ENCODE measurements at regions not wholly inside any gene's neighbourhood (a gene's known extent, or its start where the extent isn't known, plus 50 kb on each side); places are given as distances from the start of the nearest gene placed in this dataset.

- no peaks in the 10 kb centered on the region for H3K4me1 ChIP-seq (ENCODE audit: control insufficient read depth, insufficient read depth, low read length)
- H2BK20ac ChIP-seq (ENCODE audit: low read depth, low read length), result no peak overlapping the region
- no TSS peak for BruUV-seq (replicated peaks)
- no peak overlapping the region for H3K23ac ChIP-seq (ENCODE audit: low read depth, low read length)
- H2BK120ac ChIP-seq (ENCODE audit: low read depth, low read length), result no peak overlapping the region
- dilution Hi-C loops (cut with HindIII; ENCODE audit: low sequenced_read_pairs, unreplicated experiment), result no loop called here
- H3K56ac ChIP-seq (ENCODE audit: extremely low read depth, insufficient read depth, low read length), result no peak overlapping the region
- intact Hi-C loops (cut with micrococcal nuclease), result no loop called here
- H4K91ac ChIP-seq (ENCODE audit: insufficient read depth, low read depth, low read length), result no peak overlapping the region
- no peaks in the 10 kb centered on the region for H3K36me3 ChIP-seq (ENCODE audit: control insufficient read depth, insufficient read depth, low read length)
- no peaks in the 10 kb centered on the region for H3K79me1 ChIP-seq (ENCODE audit: low read depth in 1 of 2, low read length in 2 of 2)
- H3K9ac ChIP-seq (ENCODE audit: low read depth, low read length), result no peak overlapping the region
- no peak overlapping the region for H3K4ac ChIP-seq (ENCODE audit: low read depth, low read length)
- no peaks in the 10 kb centered on the region for H3K9me3 ChIP-seq (ENCODE audit: control insufficient read depth, insufficient read depth, low read length)
- H2AK9ac ChIP-seq (replicated peaks; ENCODE audit: low read depth, low read length, poor library complexity), result no peak overlapping the region
- DNase-seq (no peak), ATAC-seq (ENCODE audit: low read depth) (no peak)
- no peak for TF ChIP-seq USF2 (IDR thresholded peaks at IDR 0.05; ENCODE audit: low read depth, low read length)
- TF ChIP-seq, protein P1, sequence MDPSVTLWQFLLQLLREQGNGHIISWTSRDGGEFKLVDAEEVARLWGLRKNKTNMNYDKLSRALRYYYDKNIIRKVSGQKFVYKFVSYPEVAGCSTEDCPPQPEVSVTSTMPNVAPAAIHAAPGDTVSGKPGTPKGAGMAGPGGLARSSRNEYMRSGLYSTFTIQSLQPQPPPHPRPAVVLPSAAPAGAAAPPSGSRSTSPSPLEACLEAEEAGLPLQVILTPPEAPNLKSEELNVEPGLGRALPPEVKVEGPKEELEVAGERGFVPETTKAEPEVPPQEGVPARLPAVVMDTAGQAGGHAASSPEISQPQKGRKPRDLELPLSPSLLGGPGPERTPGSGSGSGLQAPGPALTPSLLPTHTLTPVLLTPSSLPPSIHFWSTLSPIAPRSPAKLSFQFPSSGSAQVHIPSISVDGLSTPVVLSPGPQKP (IDR thresholded peaks at IDR 0.05; ENCODE audit: borderline replicate concordance, low read depth, low read length), result no peak
- TF ChIP-seq MXI1 (IDR thresholded peaks at IDR 0.05; ENCODE audit: borderline replicate concordance, low read depth, low read length), result no peak
- no peak for TF ChIP-seq MAFK (IDR thresholded peaks at IDR 0.05; ENCODE audit: low read depth, low read length)
- no peak for TF ChIP-seq NFE2L2 (IDR thresholded peaks at IDR 0.05; ENCODE audit: low read depth, low read length)
- TF ChIP-seq FOS (IDR thresholded peaks at IDR 0.05; ENCODE audit: low read depth, low read length), result no peak
- TF ChIP-seq BHLHE40 (IDR thresholded peaks at IDR 0.05; ENCODE audit: low read depth, low read length), result no peak
- no peak for TF ChIP-seq RCOR1 (IDR thresholded peaks at IDR 0.05; ENCODE audit: insufficient replicate concordance, low read length)
- no peak for TF ChIP-seq POLR2A (IDR thresholded peaks at IDR 0.05; ENCODE audit: low read depth, low read length)
- no peak overlapping the region for H3K4me3 ChIP-seq (ENCODE audit: insufficient read depth, low read depth, low read length)
- H4K20me1 ChIP-seq (ENCODE audit: insufficient read depth, low read length), result no peaks in the 10 kb centered on the region
- H3K18ac ChIP-seq (ENCODE audit: low read depth, low read length), result no peak overlapping the region
- no peak overlapping the region for H4K5ac ChIP-seq (ENCODE audit: low read depth, low read length)
- in situ Hi-C loops (cut with MboI; ENCODE audit: low sequenced_read_pairs), result no loop called here
- H2AK5ac ChIP-seq (ENCODE audit: low read depth, low read length), result no peak overlapping the region
- CTCF ChIA-PET, result no interaction called here
- no peak overlapping the region for H2AFZ ChIP-seq (replicated peaks; ENCODE audit: low read length, poor library complexity)
- no peaks in the 10 kb centered on the region for H3K9me1 ChIP-seq (ENCODE audit: insufficient read depth, low read length)
- no peak overlapping the region for H3K27ac ChIP-seq (ENCODE audit: insufficient read depth, low read length)
- no peak overlapping the region for H3K14ac ChIP-seq (replicated peaks; ENCODE audit: low read depth, low read length)
- POLR2A ChIA-PET (ENCODE audit: unreplicated experiment), result no interaction called here
- no peak overlapping the region for H3K4me2 ChIP-seq (ENCODE audit: low read depth, low read length)
- H2BK5ac ChIP-seq (ENCODE audit: low read depth, low read length, poor library complexity, severe bottlenecking), result no peak overlapping the region
- no peaks in the 10 kb centered on the region for H3K27me3 ChIP-seq (ENCODE audit: control insufficient read depth, insufficient read depth, low read length)
- no peak overlapping the region for H2BK15ac ChIP-seq (ENCODE audit: low read depth, low read length)
- WGBS, 2 experiments (ENCODE audit: extremely low coverage in 2 of 2, insufficient read length in 1 of 2), result no CpG with 5 or more reads among the region's 6 CpGs
- no peak overlapping the region for H4K8ac ChIP-seq (ENCODE audit: low read depth in 2 of 2, low read length in 2 of 2)
Observed at GRCh38 chr9:27675354-27675753, 102.1 kb upstream of the C9orf72 start.
